ENCODE measurements at regions not wholly inside any gene's neighbourhood (a gene's known extent, or its start where the extent isn't known, plus 50 kb on each side); places are given as distances from the start of the nearest gene placed in this dataset.

- DNase-seq (ENCODE audit: low read depth) = no peak
Measured at GRCh38 chr17:73754886-73755400, 110.7 kb upstream of the SDK2 start.

DNA sequence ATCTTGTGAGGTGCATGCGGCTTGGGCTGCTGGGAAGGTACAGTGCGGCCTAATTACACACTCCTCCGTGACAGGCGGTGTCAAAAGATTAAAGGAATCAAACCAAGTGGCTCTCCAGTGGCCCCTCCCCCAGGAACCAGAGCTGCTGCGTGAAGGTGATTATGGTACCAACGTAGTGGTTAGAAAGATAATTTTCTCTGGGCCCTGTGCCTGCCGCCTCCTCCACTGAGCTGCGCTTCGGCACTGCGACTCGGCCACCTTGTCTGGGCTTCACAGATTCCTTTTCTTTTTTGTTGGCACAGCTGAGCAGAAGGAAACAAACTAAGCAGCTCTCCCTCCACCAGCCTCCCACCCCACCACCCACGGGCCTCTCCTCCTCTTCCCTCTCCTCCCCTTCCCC is 113.2 kb upstream of the SDK2 start:
- DNase-seq (ENCODE audit: low read depth) = no peak

GRCh38 chr17:73758245-73758644 is 114.0 kb upstream of the SDK2 start:
- no peak for DNase-seq (ENCODE audit: low read depth)

- DNase-seq (ENCODE audit: low read depth) = no peak
Measured at GRCh38 chr17:73759324-73759723, 115.1 kb upstream of the SDK2 start.

GRCh38 chr17:73759734-73760438 is 115.6 kb upstream of the SDK2 start:
- DNase-seq (ENCODE audit: low read depth) = no peak

GRCh38 chr17:73760439-73760758 is 116.2 kb upstream of the SDK2 start:
- no peak for DNase-seq (ENCODE audit: low read depth)

GRCh38 chr17:73765824-73766563 is 121.7 kb upstream of the SDK2 start:
- no peak for DNase-seq (ENCODE audit: low read depth)

- DNase-seq (ENCODE audit: low read depth) = no peak
Measured at GRCh38 chr17:73767696-73768095, 123.5 kb upstream of the SDK2 start.

GRCh38 chr17:73768691-73769090 is 124.4 kb upstream of the SDK2 start:
- no peak for DNase-seq (ENCODE audit: low read depth)

- DNase-seq (ENCODE audit: low read depth) = no peak
Measured at GRCh38 chr17:73769479-73769878, 125.2 kb upstream of the SDK2 start.

DNA sequence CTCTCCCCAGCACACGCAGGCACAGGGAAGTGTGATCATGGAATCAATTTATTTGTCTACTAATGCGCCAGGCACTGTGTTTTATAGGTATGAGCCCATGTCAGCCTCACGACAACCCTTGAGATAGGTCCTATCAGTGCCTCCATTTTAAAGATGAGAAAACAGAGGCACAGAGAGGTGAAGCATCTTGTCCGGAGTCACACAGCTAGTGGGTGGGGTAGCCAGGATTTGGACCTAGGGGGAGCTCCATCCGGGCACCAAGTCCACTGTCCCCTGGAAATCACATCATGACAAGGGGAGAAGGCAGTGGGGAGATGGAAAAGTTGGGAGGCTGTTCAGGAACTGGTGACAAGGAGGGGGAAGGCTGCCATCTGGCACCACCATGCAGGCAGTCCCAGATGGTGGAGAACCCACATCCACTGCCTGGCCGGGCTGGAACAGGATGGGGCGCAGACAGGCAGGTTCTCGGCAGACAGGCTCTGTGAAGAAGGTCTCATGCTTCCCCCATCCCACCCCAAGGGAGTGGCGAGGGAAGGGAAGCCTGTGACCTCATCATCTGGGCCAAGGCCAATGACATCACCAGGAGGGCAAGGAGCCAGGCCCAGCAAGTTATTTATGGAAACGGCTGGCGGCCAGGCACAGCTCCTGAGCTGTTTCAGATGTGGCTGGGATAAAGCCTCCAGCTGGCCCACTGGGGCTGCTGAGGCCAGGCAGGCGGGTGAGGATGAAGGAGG is 126.0 kb upstream of the SDK2 start:
- no peak for DNase-seq (ENCODE audit: low read depth)

GRCh38 chr17:73770849-73771229 is 126.6 kb upstream of the SDK2 start:
- DNase-seq (ENCODE audit: low read depth) = no peak

DNA sequence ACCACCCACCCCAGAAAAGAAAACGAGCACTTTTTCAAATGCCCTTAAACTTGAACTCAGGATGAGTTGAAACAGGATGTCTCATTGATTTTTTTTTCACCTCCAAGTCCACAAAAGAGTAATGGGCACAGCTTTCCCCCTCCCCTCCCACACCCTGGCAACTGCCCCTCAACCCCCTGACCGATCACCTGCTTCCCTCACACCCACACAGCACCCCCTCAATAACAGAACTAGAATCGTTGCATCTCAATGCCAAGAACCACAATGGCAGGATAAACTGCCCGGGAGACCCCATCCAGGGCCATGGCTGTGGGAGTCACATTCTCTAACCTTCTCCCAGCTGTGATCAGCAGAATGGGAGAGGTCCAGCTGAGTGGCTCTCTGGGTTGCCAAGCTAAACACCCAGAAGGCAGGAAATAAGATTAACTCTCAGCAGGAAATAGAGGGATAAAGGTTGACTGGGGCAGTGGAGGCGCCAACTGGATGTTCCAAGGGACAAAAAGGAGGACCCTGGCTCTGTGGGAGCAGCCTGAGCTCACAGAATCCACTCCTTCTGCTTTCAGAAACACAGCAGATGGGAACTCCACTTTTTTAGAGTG is 128.0 kb upstream of the SDK2 start:
- DNase-seq (ENCODE audit: low read depth) = no peak

GRCh38 chr17:73773702-73774101 is 129.5 kb upstream of the SDK2 start:
- DNase-seq (ENCODE audit: low read depth) = no peak

- DNase-seq (ENCODE audit: low read depth) = no peak
Measured at GRCh38 chr17:73774852-73775251, 130.6 kb upstream of the SDK2 start.

DNA sequence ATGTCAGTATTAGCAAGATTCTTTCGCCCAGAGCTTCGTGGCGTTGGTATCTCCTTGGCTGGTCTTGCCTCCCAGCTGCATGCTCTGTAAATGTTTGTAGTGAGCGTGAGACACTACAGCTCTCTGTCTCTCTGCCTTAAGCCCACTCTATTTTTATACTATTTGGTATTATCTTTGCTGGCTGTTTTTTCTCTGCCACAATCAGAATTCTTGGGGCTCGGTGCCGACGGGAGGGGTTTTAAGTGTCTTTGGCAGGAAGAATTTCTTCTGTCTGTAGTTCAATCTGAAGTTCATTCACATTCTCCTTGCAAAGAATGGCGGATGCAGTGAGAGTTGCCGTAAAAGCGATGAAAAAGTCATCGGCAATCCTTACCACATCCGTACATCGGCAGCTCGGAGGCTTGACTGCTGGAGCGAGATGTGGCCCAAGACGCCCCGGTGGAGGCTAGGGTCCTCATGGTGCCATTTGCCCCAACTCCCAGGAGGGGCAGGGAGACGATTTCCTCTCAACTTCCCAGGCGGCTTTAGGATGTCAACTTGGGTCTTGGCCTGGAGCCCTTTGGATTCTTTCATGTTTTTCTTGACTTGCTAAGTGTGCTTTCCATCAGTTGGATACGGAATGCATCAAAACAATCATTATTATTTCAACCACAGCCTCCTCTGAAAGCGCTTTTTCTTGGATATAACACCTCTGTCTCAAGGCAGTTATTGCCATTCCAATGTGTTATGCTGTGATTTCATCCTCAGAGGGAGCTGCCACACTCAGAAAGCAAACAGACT is 132.3 kb upstream of the SDK2 start:
- no peak for DNase-seq (ENCODE audit: low read depth)

DNA sequence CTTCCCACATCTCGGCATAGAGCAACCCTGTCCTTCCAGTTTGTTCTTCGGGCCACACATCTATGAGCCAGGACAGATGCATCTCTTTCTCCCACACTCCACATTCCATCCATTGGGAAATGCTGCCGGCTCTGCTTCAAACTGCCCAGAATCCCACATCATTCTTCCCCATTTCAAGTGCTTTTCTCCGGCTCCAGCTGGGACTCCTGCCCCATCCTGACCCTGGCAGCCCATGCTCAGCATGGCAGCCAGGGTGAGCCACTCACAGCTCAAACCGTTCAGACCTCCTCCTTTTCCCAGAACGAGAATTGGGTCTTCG is 132.8 kb upstream of the SDK2 start:
- no peak for DNase-seq (ENCODE audit: low read depth)

DNA sequence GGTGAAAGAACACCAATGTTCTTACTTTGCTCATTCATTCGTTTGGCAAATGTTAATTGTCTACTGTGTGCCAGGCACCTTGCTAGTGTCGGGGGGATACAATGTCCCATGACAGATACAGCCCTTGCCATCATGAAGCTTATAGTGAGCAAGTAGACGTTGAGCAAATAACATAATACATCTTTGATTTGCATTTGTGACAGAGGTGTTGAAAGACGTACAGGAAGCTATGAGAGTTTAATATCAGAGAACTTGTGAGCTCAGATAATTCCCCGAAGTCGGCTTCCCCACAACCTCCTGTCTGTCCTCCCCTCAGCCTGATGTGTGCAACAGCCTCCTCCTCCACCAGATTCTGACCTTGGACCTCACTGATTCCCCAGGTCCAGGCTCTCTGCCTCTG is 138.0 kb upstream of the SDK2 start:
- DNase-seq (ENCODE audit: low read depth) = no peak

GRCh38 chr17:73782641-73783381 is 138.6 kb upstream of the SDK2 start:
- DNase-seq (ENCODE audit: low read depth) = no peak

DNA sequence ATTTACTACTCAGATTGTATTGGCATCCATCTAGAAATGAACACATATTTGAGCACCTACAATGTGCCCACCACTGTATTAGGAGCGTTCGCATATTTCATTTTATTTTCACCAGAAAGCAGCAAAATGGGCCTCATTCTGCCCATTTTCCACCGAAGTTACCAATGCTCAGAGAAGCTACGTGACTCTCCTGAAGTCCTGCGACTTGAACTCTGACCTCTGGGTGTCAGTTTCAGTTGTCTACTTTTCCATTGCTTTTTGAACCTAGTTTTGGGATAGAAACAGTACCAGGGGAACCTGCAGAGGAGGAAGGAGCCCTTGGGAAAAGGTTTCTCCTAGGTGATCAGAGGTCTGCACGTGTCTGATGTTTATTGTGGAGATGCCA is 139.1 kb upstream of the SDK2 start:
- DNase-seq (ENCODE audit: low read depth) = no peak

- no peak for DNase-seq (ENCODE audit: low read depth)
Measured at GRCh38 chr17:73783945-73784603, 139.8 kb upstream of the SDK2 start.

Data from stimulated activated CD8-positive, alpha-beta memory T cell treated with anti-CD3 and anti-CD28 coated beads, Interleukin-15, amount 100 ng/mL, for 24 hours (primary cell).